ENCODE measurements at regions not wholly inside any gene's neighbourhood (a gene's known extent, or its start where the extent isn't known, plus 50 kb on each side); places are given as distances from the start of the nearest gene placed in this dataset.
"Not testable (repeated sequence)": the region's sequence is repeated elsewhere in the genome, so short reads cannot be mapped to it uniquely, and the experiment has no call there.

DNA sequence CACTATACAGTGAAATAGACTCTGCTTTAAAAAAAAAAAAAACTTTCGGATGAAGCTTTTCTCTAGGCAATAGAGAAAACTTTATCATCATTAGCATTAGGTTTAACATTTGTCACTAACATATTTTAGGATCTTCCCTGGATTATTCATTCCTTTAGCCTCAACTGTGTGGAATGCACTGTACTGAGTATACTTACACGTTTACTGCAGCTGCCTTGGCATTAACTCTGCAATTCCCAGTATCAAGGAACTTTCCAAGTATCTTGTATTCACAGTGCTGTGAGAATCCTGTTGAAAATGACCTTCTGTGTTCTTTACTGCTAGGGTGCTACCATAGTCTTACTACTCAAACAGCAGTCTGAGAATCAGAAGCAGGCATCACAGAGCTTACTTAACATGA lies 328.2 kb upstream of the COL3A1 start:
- DNase-seq (ENCODE audit: low read depth): no peak

GRCh38 chr2:188647430-188648070 lies 326.6 kb upstream of the COL3A1 start:
- DNase-seq (ENCODE audit: low read depth): no peak

GRCh38 chr2:188659656-188660406 lies 314.3 kb upstream of the COL3A1 start:
- DNase-seq (ENCODE audit: low read depth): peak; percentile 29

- no peak for DNase-seq (ENCODE audit: low read depth)
These were observed 310.9 kb upstream of the COL3A1 start for GRCh38 chr2:188663301-188663700.

DNA sequence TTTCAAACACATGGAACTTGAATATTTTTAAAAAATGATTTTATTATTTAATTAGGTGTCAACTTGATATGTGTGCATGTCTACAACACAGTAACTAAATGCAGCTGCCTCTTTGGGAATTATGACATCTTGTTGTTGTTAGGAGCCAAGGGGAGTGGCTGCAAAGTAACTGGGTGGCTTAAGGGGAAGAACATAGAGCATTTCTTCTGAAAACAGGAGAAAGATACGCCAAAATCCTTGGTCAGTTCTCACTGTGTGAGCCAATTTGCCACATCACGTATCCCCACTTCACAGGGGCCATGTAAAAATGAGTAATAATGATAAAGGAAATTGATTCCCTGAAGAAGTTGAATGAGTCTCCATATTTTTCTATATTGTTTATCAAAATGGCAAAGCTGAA lies 309.8 kb upstream of the COL3A1 start:
- no peak for DNase-seq (ENCODE audit: low read depth)

DNA sequence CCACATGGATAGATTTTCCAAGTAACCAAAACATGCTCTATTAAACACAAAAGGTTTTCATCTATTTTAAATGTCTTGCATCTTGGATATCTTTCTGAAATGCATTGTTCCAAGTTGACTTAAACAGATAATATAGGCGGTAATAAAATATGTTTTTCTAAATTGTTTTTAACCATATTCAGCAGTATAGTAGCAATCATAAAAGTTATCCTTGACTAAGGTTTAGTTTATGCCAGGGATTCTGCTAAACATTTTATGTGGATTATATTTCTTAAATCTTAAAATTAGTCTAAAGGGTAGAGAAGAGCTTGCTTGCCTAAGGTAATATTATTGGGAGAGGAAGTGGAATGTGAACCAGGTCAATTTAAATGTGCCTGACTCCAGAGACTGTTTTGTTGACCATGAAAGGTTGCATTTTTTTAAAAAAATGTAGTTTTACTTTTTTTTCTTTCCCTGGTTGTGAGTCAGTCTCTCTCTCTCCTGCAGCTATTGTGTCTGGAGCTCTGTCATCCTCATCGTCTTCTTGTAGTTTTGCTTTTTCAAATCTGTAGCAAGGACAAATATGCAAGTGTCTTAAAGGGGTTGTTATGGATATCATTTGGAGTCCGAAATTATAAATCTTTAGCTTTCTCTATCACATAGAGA lies 309.1 kb upstream of the COL3A1 start:
- peak; percentile 2 for DNase-seq (ENCODE audit: low read depth)

DNA sequence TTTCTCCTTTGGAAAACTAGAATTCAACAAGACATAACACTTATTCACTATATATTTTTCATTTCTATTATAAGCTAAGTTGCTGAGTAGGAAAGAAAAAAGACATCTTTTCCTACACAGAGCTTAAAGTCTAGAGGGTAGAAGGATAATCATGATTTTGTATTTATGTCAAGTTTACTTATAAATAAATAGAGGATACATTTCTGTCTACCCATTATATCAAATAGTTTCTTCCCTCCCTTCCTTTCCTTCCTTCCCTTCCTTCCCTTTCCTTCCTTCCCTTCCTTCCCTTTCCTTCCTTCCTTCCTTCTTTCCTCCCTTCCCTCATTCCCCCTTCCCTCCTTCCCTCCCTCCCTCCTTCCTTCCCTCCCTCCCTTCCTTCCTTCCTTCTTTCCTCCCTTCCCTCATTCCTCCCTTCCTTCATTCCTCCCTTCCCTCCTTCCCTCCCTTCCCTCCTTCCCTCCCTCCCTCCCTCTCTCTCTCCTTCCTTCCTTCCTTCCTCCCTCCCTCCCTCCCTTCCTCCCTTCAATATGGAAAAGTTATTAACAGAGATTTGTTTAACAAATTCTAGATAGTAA lies 308.4 kb upstream of the COL3A1 start:
- no peak for DNase-seq (ENCODE audit: low read depth)

- no peak for DNase-seq (ENCODE audit: low read depth)
These were observed 307.7 kb upstream of the COL3A1 start for GRCh38 chr2:188666503-188666902.

- DNase-seq (ENCODE audit: low read depth): peak; percentile 21
These were observed 306.0 kb upstream of the COL3A1 start for GRCh38 chr2:188668017-188668680.

DNA sequence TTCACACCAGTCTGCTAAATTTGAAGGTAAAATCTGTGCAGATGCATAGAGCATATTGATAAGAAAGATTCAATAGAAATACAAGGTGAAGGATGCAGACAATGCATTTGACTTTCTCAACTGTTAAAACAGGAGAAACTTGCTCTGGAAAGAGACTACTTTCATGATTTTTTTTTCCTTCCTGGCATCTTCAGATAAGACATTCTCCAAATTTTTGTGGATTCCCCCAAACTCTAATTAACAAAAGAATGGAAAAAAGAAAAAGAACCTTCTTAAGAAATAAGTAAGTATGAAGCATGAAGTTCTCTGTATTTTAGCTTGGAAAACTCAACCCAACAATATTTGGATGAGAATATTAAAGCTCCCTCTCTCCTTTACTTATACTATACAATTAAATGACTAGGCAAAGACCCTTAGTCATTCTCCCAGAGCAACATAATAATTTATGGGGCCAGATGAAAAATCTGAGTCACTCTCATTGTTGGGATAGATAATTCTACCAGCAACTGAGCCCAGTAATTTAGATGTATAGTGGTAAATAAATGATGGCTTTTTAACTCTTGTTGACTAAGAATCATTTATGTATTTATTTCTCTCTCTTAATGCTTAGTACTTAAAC lies 298.7 kb upstream of the COL3A1 start:
- peak; percentile 26 for DNase-seq (ENCODE audit: low read depth)

GRCh38 chr2:188676010-188676400 lies 298.2 kb upstream of the COL3A1 start:
- DNase-seq (ENCODE audit: low read depth): peak; percentile 17

DNA sequence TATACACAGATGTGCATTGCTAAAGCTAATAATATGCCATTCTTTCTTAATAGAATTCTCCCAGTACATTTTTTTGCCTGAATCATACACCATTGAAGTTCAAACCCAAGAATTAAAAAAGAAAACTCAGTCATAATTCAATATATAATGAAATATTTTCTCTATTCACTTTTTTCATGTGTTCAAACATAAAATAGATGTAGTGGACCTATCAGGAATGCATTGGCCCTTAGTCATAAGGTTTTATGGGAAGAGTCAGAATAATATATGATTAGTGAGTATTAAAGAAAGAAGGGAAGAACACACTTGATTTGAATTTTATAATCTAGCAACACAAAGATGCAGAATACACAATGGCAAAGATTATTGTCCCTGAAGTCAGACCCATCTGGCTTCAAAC lies 297.0 kb upstream of the COL3A1 start:
- DNase-seq (ENCODE audit: low read depth): no peak

DNA sequence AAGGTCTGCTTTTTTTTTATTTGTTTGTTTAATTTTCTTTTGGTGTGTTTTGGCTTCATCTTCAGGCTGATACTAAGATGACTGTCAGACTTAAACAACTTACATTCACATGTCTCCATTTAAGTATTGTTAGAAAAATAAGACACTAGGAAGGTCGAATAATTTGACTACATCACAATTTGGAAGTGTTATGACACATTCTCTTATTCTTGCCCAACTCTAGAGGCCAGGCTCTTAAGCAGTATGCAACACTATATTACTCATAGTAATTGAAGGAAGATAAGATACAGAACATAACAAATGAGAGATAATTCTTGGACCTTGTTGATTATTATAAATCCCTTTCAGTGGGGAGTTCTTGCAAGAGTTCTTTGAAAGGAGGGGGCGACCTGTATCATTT lies 295.3 kb upstream of the COL3A1 start:
- no peak for DNase-seq (ENCODE audit: low read depth)

DNA sequence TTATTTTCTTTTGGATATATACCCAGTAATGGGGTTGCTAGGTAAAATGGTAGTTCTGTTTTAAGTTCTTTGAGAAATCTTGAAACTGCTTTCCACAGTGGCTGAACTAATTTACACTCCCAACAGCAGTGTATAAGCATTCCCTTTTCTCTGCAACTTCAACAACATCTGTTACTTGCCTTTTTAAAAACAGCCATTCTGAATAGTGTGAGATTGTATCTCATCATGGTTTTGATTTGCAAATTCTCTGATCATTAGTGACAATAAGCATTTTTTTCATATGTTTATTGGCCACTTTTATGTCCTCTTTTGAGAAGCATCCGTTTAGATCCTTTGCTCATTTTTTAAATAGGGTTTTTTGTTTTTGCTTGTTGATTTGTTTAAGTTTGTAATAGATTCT lies 291.3 kb upstream of the COL3A1 start:
- DNase-seq (ENCODE audit: low read depth): no peak

DNA sequence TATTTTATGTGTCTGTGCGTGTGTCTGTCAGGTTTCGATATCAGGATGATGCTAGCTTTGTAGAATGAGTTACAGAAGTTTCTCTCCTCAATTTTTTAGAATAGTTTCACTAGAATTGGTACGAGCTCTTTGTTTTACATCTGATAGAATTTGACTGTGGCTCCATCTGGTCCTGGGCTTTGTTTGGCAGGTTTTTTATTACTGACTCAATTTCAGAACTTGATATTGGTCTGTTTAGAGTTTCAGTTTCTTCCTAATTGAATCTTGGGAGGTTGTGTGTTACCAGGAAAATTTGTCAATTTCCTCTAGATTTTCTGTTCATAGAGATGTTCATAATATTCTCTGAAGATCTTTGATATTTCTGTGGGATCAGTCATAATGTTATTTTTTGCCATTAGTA lies 289.4 kb upstream of the COL3A1 start:
- DNase-seq (ENCODE audit: low read depth): no peak

DNA sequence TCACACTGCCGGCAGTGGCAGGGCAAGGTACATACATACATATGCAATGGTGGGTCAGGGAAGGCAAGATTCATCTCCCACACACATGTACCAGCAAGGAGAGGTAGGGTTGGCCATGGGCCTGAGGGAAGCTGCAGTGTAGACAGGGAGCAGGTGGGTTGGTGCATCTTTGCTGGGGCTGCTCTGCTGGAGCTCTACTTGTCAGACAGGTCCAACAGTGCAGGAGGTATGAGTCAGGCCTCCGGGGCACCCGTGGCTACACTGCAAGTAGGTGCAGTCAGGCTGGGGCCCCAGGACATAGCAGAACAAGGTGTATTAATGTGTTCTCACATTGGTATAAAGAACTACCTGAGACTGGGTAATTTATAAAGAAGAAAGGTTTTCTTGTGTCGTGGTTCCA lies 281.1 kb upstream of the COL3A1 start:
- no peak for DNase-seq (ENCODE audit: low read depth)

DNA sequence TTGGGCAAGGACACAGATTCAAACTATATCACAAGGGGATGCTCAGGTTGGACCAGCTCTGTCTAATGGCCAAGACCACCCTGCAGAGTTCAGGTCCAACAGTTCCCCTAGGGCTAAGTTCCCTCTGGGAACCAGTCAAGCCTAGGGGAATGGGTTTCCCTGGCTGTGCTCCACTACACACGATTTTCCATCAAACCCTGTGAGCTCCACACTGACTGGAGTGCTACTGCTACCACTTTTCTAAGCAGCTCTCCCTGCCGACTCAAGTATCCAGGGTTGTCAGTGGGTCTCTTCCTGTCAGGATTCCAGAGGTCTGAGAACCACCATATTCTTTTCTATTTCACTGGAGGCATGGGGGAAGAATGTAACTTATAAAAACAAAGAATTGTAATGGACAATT lies 280.4 kb upstream of the COL3A1 start:
- no peak for DNase-seq (ENCODE audit: low read depth)

DNA sequence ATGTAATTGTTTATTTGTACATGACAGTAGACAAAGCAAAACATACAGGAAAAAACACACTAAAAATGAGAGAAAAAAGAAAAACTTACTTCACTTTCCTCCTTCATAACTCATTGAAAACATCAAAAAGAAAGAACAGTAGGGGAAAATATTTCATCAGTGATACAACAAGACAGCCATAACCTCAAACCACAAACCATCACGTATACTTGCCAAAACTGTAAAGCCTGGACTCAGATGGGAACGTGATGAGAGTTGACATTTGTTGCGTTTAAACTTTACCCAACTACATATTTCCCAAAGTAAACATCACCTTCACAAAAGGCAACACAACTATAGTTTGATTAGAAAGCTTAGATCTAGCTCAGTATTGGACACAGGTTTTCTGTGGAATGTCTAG lies 278.2 kb upstream of the COL3A1 start:
- DNase-seq (ENCODE audit: low read depth): peak; percentile 43

DNA sequence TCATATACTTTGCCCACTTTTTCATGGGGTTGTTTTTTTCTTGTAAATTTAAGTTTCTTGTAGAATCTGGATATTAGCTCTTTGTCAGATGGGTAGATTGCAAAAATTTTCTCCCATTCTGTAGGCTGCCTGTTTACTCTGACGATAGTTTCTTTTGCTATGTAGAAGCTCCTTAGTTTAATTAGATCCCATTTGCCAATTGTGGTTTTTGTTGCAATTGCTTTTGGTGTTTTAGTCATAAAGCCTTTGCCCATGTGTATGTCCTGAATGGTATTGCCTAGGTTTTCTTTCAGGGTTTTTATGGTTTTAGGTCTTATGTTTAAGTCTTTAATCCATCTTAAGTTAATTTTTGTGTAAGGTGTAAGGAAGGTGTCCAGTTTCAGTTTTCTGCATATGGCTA lies 276.0 kb upstream of the COL3A1 start:
- not testable (repeated sequence) for DNase-seq (ENCODE audit: low read depth)

- peak; percentile 1 for DNase-seq (ENCODE audit: low read depth)
These were observed 272.3 kb upstream of the COL3A1 start for GRCh38 chr2:188701836-188702235.

DNA sequence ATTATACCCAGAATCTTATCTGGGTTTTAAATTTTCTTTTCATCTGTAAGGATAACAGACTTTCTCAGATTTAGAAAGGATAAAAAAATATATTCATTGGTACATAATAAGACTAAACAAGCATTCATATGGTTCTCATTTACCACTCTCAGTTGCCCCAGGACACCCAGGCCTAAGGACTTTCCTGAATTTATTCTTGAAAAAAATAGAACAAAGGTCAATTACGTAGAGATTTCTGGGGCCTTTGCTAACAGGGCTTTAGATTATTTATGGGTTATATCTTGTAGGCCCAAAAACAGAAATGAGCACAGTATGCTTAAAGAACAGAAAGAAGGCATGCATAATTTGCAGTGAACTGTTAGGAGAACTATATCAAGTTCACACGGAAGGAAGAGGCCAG lies 269.0 kb upstream of the COL3A1 start:
- no peak for DNase-seq (ENCODE audit: low read depth)

- no peak for DNase-seq (ENCODE audit: low read depth)
These were observed 260.2 kb upstream of the COL3A1 start for GRCh38 chr2:188713961-188714360.
